ENCODE measurements at regions not wholly inside any gene's neighbourhood (a gene's known extent, or its start where the extent isn't known, plus 50 kb on each side); places are given as distances from the start of the nearest gene placed in this dataset.

DNA sequence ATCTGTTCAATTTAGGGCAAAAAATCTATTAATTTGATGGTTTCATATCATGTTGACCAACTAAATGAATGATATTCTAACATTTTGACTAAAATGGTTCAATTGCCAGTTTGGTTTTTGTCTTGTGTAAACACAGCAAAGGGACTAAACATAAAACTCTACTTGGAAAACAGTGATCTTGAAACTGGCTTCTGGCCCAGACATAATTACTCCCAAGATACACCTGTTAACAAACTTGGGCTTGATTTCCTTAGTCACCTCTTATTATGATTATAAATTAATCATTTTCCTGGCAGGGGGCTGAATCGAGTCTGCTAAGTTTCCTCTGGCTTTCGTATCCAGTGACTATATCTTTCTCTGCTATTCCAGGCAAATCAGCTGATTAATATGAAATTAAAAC, 78.0 kb upstream of the OXGR1 start:
- TF ChIP-seq, protein P1, sequence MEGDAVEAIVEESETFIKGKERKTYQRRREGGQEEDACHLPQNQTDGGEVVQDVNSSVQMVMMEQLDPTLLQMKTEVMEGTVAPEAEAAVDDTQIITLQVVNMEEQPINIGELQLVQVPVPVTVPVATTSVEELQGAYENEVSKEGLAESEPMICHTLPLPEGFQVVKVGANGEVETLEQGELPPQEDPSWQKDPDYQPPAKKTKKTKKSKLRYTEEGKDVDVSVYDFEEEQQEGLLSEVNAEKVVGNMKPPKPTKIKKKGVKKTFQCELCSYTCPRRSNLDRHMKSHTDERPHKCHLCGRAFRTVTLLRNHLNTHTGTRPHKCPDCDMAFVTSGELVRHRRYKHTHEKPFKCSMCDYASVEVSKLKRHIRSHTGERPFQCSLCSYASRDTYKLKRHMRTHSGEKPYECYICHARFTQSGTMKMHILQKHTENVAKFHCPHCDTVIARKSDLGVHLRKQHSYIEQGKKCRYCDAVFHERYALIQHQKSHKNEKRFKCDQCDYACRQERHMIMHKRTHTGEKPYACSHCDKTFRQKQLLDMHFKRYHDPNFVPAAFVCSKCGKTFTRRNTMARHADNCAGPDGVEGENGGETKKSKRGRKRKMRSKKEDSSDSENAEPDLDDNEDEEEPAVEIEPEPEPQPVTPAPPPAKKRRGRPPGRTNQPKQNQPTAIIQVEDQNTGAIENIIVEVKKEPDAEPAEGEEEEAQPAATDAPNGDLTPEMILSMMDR (IDR thresholded peaks at IDR 0.05; ENCODE audit: control extremely low read depth, extremely low read depth, low read depth, missing control alignments): no peak
- ChIA-PET CTCF (no interaction called here), POLR2A (no interaction called here)
- DNase-seq (ENCODE audit: extremely low spot score): no peak

DNA sequence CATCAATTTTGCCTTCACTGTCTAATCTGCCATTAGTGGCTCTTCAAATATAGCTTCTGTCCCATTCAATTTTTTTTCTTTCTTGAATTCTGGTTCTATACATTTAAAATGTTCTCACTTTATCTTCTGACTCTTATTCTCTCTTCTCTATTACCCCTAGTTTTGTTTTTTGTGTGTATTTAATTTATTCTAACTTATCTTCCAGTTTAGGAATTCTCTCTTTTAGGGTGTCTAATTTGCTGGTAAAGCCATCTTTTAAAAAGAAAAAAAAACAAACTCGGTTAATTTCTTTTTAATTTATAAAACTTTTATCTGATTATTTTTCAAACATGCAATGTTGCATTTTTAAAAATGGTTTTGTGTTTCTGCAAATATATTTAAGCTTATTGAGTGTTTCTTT, 80.3 kb upstream of the OXGR1 start:
- DNase-seq (ENCODE audit: extremely low spot score): no peak
- TF ChIP-seq, protein P1 (IDR thresholded peaks at IDR 0.05; ENCODE audit: control extremely low read depth, extremely low read depth, low read depth, missing control alignments): no peak
- POLR2A ChIA-PET: no interaction called here
- CTCF ChIA-PET: interaction anchor here (1.7 kb wide), 1 partner anchor 10 kb away, joined by 4 read pairs; no protein-coding TSS in a partner anchor

DNA sequence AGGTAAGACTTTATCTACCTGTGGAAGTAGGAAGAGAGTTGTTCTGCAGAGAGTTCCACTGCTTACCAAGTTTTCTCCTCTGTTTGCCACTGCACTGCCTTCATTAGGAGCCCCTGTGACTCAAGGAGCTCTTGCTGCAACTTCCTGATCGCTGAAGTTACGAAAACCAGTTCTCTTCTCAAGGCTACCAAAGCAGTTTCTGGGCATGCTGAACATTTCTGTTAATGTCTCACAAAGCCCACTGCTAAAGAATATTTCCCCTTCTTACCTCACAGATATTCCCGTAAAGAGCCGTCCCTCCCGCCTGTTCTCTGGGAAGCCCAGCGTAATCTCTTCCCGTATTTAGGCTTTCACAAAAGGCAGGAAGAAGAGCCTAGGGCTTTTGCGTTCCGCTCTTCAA, 82.6 kb upstream of the OXGR1 start:
- TF ChIP-seq, protein P1 (IDR thresholded peaks at IDR 0.05; ENCODE audit: control extremely low read depth, extremely low read depth, low read depth, missing control alignments): no peak
- no peak for DNase-seq (ENCODE audit: extremely low spot score)
- ChIA-PET POLR2A (no interaction called here), CTCF (interaction anchor here (2.1 kb wide), 1 partner anchor 9 kb away, joined by 6 read pairs; no protein-coding TSS in a partner anchor)

GRCh38 chr13:97077341-97077740, 83.1 kb upstream of the OXGR1 start:
- DNase-seq (ENCODE audit: extremely low spot score): no peak
- POLR2A ChIA-PET: no interaction called here
- CTCF ChIA-PET: interaction anchor here (2.1 kb wide), 1 partner anchor 9 kb away, joined by 6 read pairs; no protein-coding TSS in a partner anchor
- TF ChIP-seq, protein P1 (IDR thresholded peaks at IDR 0.05; ENCODE audit: control extremely low read depth, extremely low read depth, low read depth, missing control alignments): no peak

- DNase-seq (ENCODE audit: extremely low spot score): no peak
- TF ChIP-seq, protein P1 (IDR thresholded peaks at IDR 0.05; ENCODE audit: control extremely low read depth, extremely low read depth, low read depth, missing control alignments): no peak
- ChIA-PET POLR2A (no interaction called here), CTCF (no interaction called here)
Measured at GRCh38 chr13:97079726-97080125, 85.5 kb upstream of the OXGR1 start.

- TF ChIP-seq, protein P1 (IDR thresholded peaks at IDR 0.05; ENCODE audit: control extremely low read depth, extremely low read depth, low read depth, missing control alignments): no peak
- DNase-seq (ENCODE audit: extremely low spot score): no peak
- ChIA-PET POLR2A (no interaction called here), CTCF (interaction anchor here (1.2 kb wide), 1 partner anchor 18 kb away, joined by 3 read pairs; no protein-coding TSS in a partner anchor)
Measured at GRCh38 chr13:97082461-97083207, 88.4 kb upstream of the OXGR1 start.

Measured in GM10248 (cell line).